BJ (cell line): ENCODE measurements at regions not wholly inside any gene's neighbourhood (a gene's known extent, or its start where the extent isn't known, plus 50 kb on each side); places are given as distances from the start of the nearest gene placed in this dataset.

ENCODE experiments used
- CTCF ChIA-PET: fragments of 350-600 bp; formaldehyde crosslinking; extraction: SDS; loops from one replicate; lab custom pipeline; 2021; ENCODE audit warnings: antibody characterized with exemption, inconsistent platforms; lab: Yijun Ruan, JAX
- POLR2A ChIA-PET: fragments of 300-600 bp; sonication (Branson Sonifier 250); formaldehyde crosslinking; extraction: SDS; loops from one replicate; lab custom pipeline; 2021; ENCODE audit warnings: antibody characterized with exemption; lab: Charles Lee
- DNase-seq: peaks from one replicate; pipeline ENCODE4 v3.0.0-alpha.2; 2011; ENCODE audit warnings: low read depth
- H3K27me3 ChIP-seq: 2 replicates; pipeline ENCODE4 v1.6.0; 2011; ENCODE audit warnings: low read length; ENCODE audit not compliant: control insufficient read depth, insufficient read depth
- H3K36me3 ChIP-seq: 2 replicates; pipeline ENCODE4 v1.5.1; 2011; ENCODE audit warnings: low read length; ENCODE audit not compliant: control insufficient read depth, insufficient read depth
- H3K4me3 ChIP-seq: 2 replicates; pipeline ENCODE4 v1.5.1; 2011; ENCODE audit warnings: low read depth, mild to moderate bottlenecking, control low read depth, low read length
- CTCF ChIP-seq: IDR thresholded peaks from 2 replicates; pipeline ENCODE4 v1.5.1; 2011; ENCODE audit warnings: low read depth, mild to moderate bottlenecking, control low read depth, inconsistent platforms, low read length, moderate library complexity; ENCODE audit not compliant: insufficient read depth

- no peak for TF ChIP-seq CTCF
- no peak for DNase-seq
- H3K4me3 ChIP-seq, result peak overlapping the region; percentile 47
- no peaks in the 10 kb centered on the region; the same call in 1 of the 2 replicates for H3K27me3 ChIP-seq
- ChIA-PET POLR2A (no interaction called here), CTCF (no interaction called here)
- H3K36me3 ChIP-seq, result no peaks in the 10 kb centered on the region
Observed at GRCh38 chr7:65251851-65252620, 121.6 kb upstream of the ZNF92 start.

GRCh38 chr7:65250697-65251395, 122.8 kb upstream of the ZNF92 start:
- ChIA-PET POLR2A (no interaction called here), CTCF (no interaction called here)
- H3K36me3 ChIP-seq, result no peaks in the 10 kb centered on the region
- no peak overlapping the region for H3K4me3 ChIP-seq
- DNase-seq, result no peak
- H3K27me3 ChIP-seq, result no peaks in the 10 kb centered on the region; the same call in 1 of the 2 replicates
- no peak for TF ChIP-seq CTCF

GRCh38 chr7:65250216-65250615, 123.4 kb upstream of the ZNF92 start:
- CTCF ChIA-PET, result no interaction called here
- no peaks in the 10 kb centered on the region; the same call in 1 of the 2 replicates for H3K27me3 ChIP-seq
- H3K36me3 ChIP-seq, result no peaks in the 10 kb centered on the region
- TF ChIP-seq CTCF, result no peak
- POLR2A ChIA-PET, result no interaction called here
- no peak for DNase-seq
- H3K4me3 ChIP-seq, result no peak overlapping the region

- CTCF ChIA-PET, result interaction anchor here (0.5 kb wide), 2 partner anchors 158 to 1153 kb away, joined by 3 read pairs; no protein-coding TSS in a partner anchor
- Histone ChIP-seq H3K4me3 (no peak overlapping the region), H3K27me3 (no peaks in the 10 kb centered on the region; the same call in 1 of the 2 replicates), H3K36me3 (no peaks in the 10 kb centered on the region)
- TF ChIP-seq CTCF, result no peak
- POLR2A ChIA-PET, result no interaction called here
- DNase-seq, result no peak
Observed at GRCh38 chr7:65247491-65247890, 126.2 kb upstream of the ZNF92 start.

GRCh38 chr7:65239707-65240352, 133.8 kb upstream of the ZNF92 start:
- CTCF ChIA-PET, result no interaction called here
- POLR2A ChIA-PET, result no interaction called here
- no peak for DNase-seq
- Histone ChIP-seq H3K36me3 (no peaks in the 10 kb centered on the region), H3K27me3 (peaks cover 2% of the 10 kb centered on the region), H3K4me3 (peak overlapping the region; percentile 23)
- no peak for TF ChIP-seq CTCF
